Ascending aorta (tissue), 2 donors: ENCODE measurements at regions not wholly inside any gene's neighbourhood (a gene's known extent, or its start where the extent isn't known, plus 50 kb on each side); places are given as distances from the start of the nearest gene placed in this dataset.

Experiments
- DNase-seq, 2 donors: peaks; one replicate each; pipeline ENCODE4 v3.0.0-alpha.2; 2019; ENCODE audit warnings: low spot score in 2 of 2
- H3K27ac ChIP-seq, 2 donors: fragments of 200-600 bp; sonication (generic); one replicate each; pipeline ENCODE4 v1.5.1; 2016 to 2017; ENCODE audit warnings: mild to moderate bottlenecking in 1 of 2
- H3K27me3 ChIP-seq: fragments of 200-600 bp; sonication (generic); one replicate; pipeline ENCODE4 v1.5.1; 2017
- H3K36me3 ChIP-seq, 2 donors: fragments of 200-600 bp; sonication (generic); one replicate each; pipeline ENCODE4 v1.5.1; 2016
- H3K4me1 ChIP-seq, 2 donors: fragments of 200-600 bp; sonication (generic); one replicate each; pipeline ENCODE4 v1.5.1; 2016 to 2017; ENCODE audit warnings: mild to moderate bottlenecking in 1 of 2
- H3K4me3 ChIP-seq, 2 donors: fragments of 200-600 bp; sonication (generic); one replicate each; pipeline ENCODE4 v1.5.1; 2016 to 2017; ENCODE audit warnings: mild to moderate bottlenecking in 1 of 2
- H3K9me3 ChIP-seq, 2 donors: fragments of 200-600 bp; sonication (generic); one replicate each; pipeline ENCODE4 v1.5.1; 2016
- CTCF ChIP-seq, 3 experiments: fragments of 200-600 bp in 2 of 3; fragments of 450-650 bp in 1 of 3; sonication (generic) in 2 of 3; IDR thresholded peaks; one replicate each; pipeline ENCODE4 v1.5.1; 2016 to 2019; ENCODE audit warnings: antibody characterized with exemption in 3 of 3, mild to moderate bottlenecking in 1 of 3, moderate library complexity in 1 of 3
- intact Hi-C: fragments of 100-400 bp; cut with DNase I; formaldehyde crosslinking; loops from one replicate; pipeline ENCODE4 v1.15.1; 2023

DNA sequence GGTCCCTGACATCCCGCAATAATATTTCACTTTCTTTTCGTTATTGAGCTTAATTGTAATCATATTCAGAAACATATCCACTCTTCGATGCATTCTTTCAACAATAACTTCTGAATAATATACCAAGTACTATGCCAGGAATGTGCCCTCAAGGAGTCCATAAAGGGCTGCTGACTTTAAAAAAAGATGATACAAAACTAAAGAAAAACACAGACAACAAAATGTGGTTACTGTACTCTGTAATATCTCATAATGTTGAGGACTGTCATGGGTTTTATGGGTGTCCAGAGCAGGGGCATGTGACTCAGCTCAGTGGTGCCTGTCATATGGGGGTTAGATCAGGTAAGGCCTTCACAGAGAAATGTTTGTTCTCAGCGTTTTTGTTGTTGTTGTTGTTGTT lies 73.7 kb downstream of the ARL4A start:
- H3K27ac ChIP-seq: no peak overlapping the region
- no peaks in the 10 kb centered on the region for H3K36me3 ChIP-seq
- H3K9me3 ChIP-seq: no peaks in the 10 kb centered on the region
- H3K4me1 ChIP-seq: no peaks in the 10 kb centered on the region
- intact Hi-C loops: no loop called here
- no peaks in the 10 kb centered on the region for H3K27me3 ChIP-seq
- H3K4me3 ChIP-seq: no peak overlapping the region
- no peak for DNase-seq
- no peak for TF ChIP-seq CTCF (IDR thresholded peaks at IDR 0.05)

GRCh38 chr7:12761691-12762090 lies 74.3 kb downstream of the ARL4A start:
- Histone ChIP-seq H3K36me3 (no peaks in the 10 kb centered on the region), H3K4me1 (no peaks in the 10 kb centered on the region)
- TF ChIP-seq CTCF (IDR thresholded peaks at IDR 0.05): no peak

DNA sequence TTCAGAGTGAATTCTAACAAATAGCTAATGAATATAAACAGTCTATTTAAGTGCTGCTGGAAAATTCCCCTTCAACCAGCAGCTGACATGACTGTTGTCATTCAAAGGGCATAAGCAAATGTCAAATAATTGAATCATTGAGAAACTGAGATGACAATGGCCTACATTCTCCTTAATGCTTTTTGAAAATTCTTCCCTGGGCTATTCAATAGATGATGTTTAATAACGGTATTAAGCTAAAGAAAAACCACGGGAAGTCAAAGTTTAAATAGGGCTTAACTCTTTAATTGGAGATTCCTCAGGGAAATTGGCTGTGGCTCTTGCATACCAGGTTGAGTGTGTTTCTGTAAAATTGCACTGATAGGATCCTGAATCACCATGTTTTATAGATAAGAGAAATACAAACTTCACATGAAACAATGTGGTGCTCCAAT lies 77.0 kb downstream of the ARL4A start:
- Histone ChIP-seq H3K27me3 (no peaks in the 10 kb centered on the region), H3K4me1 (no peaks in the 10 kb centered on the region), H3K9me3 (no peaks in the 10 kb centered on the region), H3K27ac (no peak overlapping the region), H3K36me3 (no peaks in the 10 kb centered on the region), H3K4me3 (no peak overlapping the region)
- no peak for TF ChIP-seq CTCF (IDR thresholded peaks at IDR 0.05)
- no peak for DNase-seq
- intact Hi-C loops: no loop called here

More at GRCh38 chr7:12761691-12762090, 74.3 kb downstream of the ARL4A start:
- no peak overlapping the region for H3K4me3 ChIP-seq
- DNase-seq: no peak
- intact Hi-C loops: no loop called here
- no peaks in the 10 kb centered on the region for H3K27me3 ChIP-seq
- no peaks in the 10 kb centered on the region for H3K9me3 ChIP-seq
- H3K27ac ChIP-seq: no peak overlapping the region

GRCh38 chr7:12765431-12766100 lies 78.1 kb downstream of the ARL4A start:
- no peak overlapping the region for H3K4me3 ChIP-seq
- H3K9me3 ChIP-seq: no peaks in the 10 kb centered on the region
- H3K4me1 ChIP-seq: no peaks in the 10 kb centered on the region
- no peaks in the 10 kb centered on the region for H3K36me3 ChIP-seq
- no peaks in the 10 kb centered on the region for H3K27me3 ChIP-seq
- intact Hi-C loops: no loop called here
- no peak overlapping the region for H3K27ac ChIP-seq
- DNase-seq: no peak
- no peak for TF ChIP-seq CTCF (IDR thresholded peaks at IDR 0.05)

DNA sequence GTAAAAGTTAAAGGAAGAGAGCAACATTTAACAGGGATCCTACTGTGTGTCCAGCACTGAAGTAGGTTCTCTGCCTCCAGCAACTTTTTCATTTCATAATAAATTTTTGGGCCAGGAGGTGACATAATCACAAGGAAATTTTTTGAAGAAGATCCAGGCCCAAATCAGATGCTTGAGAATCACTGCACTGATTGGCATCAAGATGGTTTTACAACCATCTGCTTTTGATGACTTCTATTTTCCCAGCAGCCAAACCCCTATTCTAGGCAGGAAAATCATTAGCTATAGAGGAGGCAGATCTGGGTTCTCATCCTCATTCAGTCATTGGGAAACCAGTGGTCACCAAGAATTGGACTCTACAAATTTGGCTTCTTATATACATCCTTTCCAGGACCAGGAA lies 79.0 kb downstream of the ARL4A start:
- Histone ChIP-seq H3K36me3 (no peaks in the 10 kb centered on the region), H3K4me1 (no peaks in the 10 kb centered on the region), H3K9me3 (no peaks in the 10 kb centered on the region), H3K27ac (no peak overlapping the region), H3K4me3 (no peak overlapping the region), H3K27me3 (no peaks in the 10 kb centered on the region)
- no peak for TF ChIP-seq CTCF (IDR thresholded peaks at IDR 0.05)
- DNase-seq: no peak
- intact Hi-C loops: no loop called here

GRCh38 chr7:12768948-12769347 lies 81.5 kb downstream of the ARL4A start:
- H3K9me3 ChIP-seq: no peaks in the 10 kb centered on the region
- no peak overlapping the region for H3K4me3 ChIP-seq
- no peak for TF ChIP-seq CTCF (IDR thresholded peaks at IDR 0.05)
- no peaks in the 10 kb centered on the region for H3K27me3 ChIP-seq
- DNase-seq: no peak
- H3K4me1 ChIP-seq: no peaks in the 10 kb centered on the region
- H3K27ac ChIP-seq: no peak overlapping the region
- intact Hi-C loops: no loop called here
- H3K36me3 ChIP-seq: no peaks in the 10 kb centered on the region
